CD14-positive monocyte (primary cell): ENCODE measurements at regions not wholly inside any gene's neighbourhood (a gene's known extent, or its start where the extent isn't known, plus 50 kb on each side); places are given as distances from the start of the nearest gene placed in this dataset.
"Not testable (repeated sequence)": the region's sequence is repeated elsewhere in the genome, so short reads cannot be mapped to it uniquely, and the experiment has no call there.

Source experiments
- DNase-seq, 3 donors: peaks; one replicate each; pipeline ENCODE4 v3.0.0-alpha.2; 2011 to 2022
- H2AFZ ChIP-seq: 2 replicates; pipeline ENCODE4 v1.6.0; 2012; ENCODE audit warnings: mild to moderate bottlenecking, low read depth, low read length, inconsistent platforms; ENCODE audit not compliant: insufficient read depth, poor library complexity, severe bottlenecking
- H3K27ac ChIP-seq, 2 donors: 1 replicate in 1 of 2; 2 replicates in 1 of 2; pipeline ENCODE4 v1.5.1; 2012 to 2013; ENCODE audit warnings: low read length in 2 of 2, control low read depth in 1 of 2, inconsistent platforms in 1 of 2, low read depth in 1 of 2, mild to moderate bottlenecking in 1 of 2
- H3K27me3 ChIP-seq, 2 donors: one replicate each; pipeline versions ENCODE4 v1.6.0 to v1.6.1; 2011 to 2013; ENCODE audit warnings: low read length in 2 of 2; ENCODE audit not compliant: control insufficient read depth in 2 of 2, insufficient read depth in 2 of 2
- H3K36me3 ChIP-seq, 2 donors: replicated peaks in 1 of 2; 1 replicate in 1 of 2; 2 replicates in 1 of 2; pipeline versions ENCODE4 v1.5.1 to v1.6.1; 2012 to 2013; ENCODE audit warnings: low read length in 2 of 2, control low read depth in 1 of 2, inconsistent platforms in 1 of 2, mild to moderate bottlenecking in 1 of 2; ENCODE audit not compliant: insufficient read depth in 2 of 2, control insufficient read depth in 1 of 2
- H3K4me1 ChIP-seq, 2 donors: 1 replicate in 1 of 2; 2 replicates in 1 of 2; pipeline versions ENCODE4 v1.5.1 to v1.6.1; 2012 to 2013; ENCODE audit warnings: low read length in 2 of 2, control low read depth in 1 of 2, inconsistent platforms in 1 of 2, mild to moderate bottlenecking in 1 of 2, moderate library complexity in 1 of 2; ENCODE audit not compliant: insufficient read depth in 2 of 2, control insufficient read depth in 1 of 2
- H3K4me2 ChIP-seq: replicated peaks from 2 replicates; pipeline ENCODE3; 2012; ENCODE audit warnings: low read length, moderate library complexity, mild to moderate bottlenecking; ENCODE audit not compliant: poor library complexity, severe bottlenecking; ENCODE audit errors: extremely low read depth
- H3K4me3 ChIP-seq, 3 experiments: fragments of 200-600 bp in 1 of 3; sonication (generic) in 1 of 3; replicated peaks in 1 of 3; 1 replicate in 2 of 3; 2 replicates in 1 of 3; pipeline ENCODE4 v1.5.1; 2011 to 2013; ENCODE audit warnings: low read length in 3 of 3, mild to moderate bottlenecking in 3 of 3, control low read depth in 2 of 3, low read depth in 2 of 3, inconsistent platforms in 1 of 3, moderate library complexity in 1 of 3
- H3K79me2 ChIP-seq: 2 replicates; pipeline ENCODE4 v1.6.0; 2012; ENCODE audit warnings: mild to moderate bottlenecking, control low read depth, inconsistent platforms, low read length, moderate library complexity; ENCODE audit not compliant: insufficient read depth
- H3K9ac ChIP-seq: 2 replicates; pipeline ENCODE4 v1.6.0; 2017; ENCODE audit warnings: low read length, mild to moderate bottlenecking; ENCODE audit not compliant: insufficient read depth, poor library complexity, severe bottlenecking
- H3K9me3 ChIP-seq, 2 donors: replicated peaks in 1 of 2; 1 replicate in 1 of 2; 2 replicates in 1 of 2; pipeline versions ENCODE4 v1.5.1 to v1.6.1; 2012 to 2013; ENCODE audit warnings: low read length in 2 of 2, control low read depth in 1 of 2; ENCODE audit not compliant: control insufficient read depth in 1 of 2, insufficient read depth in 1 of 2
- H4K20me1 ChIP-seq: 2 replicates; pipeline ENCODE4 v1.6.0; 2012; ENCODE audit warnings: mild to moderate bottlenecking, low read length, control low read depth, moderate library complexity; ENCODE audit not compliant: insufficient read depth
- H3K27ac Mint-ChIP-seq, 7 donors: one replicate each; pipeline ENCODE4 v1.8.0; 2020; ENCODE audit warnings: mild to moderate bottlenecking in 7 of 7, mixed read lengths in 7 of 7, moderate library complexity in 6 of 7, inconsistent platforms in 2 of 7
- H3K27me3 Mint-ChIP-seq, 3 donors: one replicate each; pipeline ENCODE4 v1.8.0; 2021 to 2022; ENCODE audit warnings: low read depth in 3 of 3, mild to moderate bottlenecking in 3 of 3, mixed read lengths in 3 of 3, moderate library complexity in 3 of 3, inconsistent platforms in 1 of 3
- H3K36me3 Mint-ChIP-seq, 2 donors: one replicate each; pipeline ENCODE4 v1.8.0; 2020; ENCODE audit warnings: mixed read lengths in 2 of 2, inconsistent platforms in 1 of 2, mild to moderate bottlenecking in 1 of 2
- H3K4me1 Mint-ChIP-seq: one replicate; pipeline ENCODE4 v1.8.0; 2020; ENCODE audit warnings: mild to moderate bottlenecking, mixed read lengths
- H3K4me3 Mint-ChIP-seq, 2 donors: one replicate each; pipeline ENCODE4 v1.8.0; 2020; ENCODE audit warnings: mild to moderate bottlenecking in 2 of 2, mixed read lengths in 2 of 2, moderate library complexity in 1 of 2
- H3K9me3 Mint-ChIP-seq, 7 donors: one replicate each; pipeline ENCODE4 v1.8.0; 2020 to 2022; ENCODE audit warnings: mixed read lengths in 7 of 7, mild to moderate bottlenecking in 6 of 7, moderate library complexity in 6 of 7, inconsistent platforms in 2 of 7
- CTCF ChIP-seq: fragments of 200-600 bp; IDR thresholded peaks from one replicate; pipeline ENCODE4 v1.8.0; 2022; ENCODE audit warnings: antibody characterized with exemption, mild to moderate bottlenecking
- WGBS: methylation state at CpG from one replicate; pipeline ENCODE4 v1.1.5; 2013; ENCODE audit warnings: missing lambda C conversion rate; ENCODE audit not compliant: insufficient coverage; 5-methylcytosine and 5-hydroxymethylcytosine counted together
- intact Hi-C, 2 donors: fragments of 100-400 bp; cut with micrococcal nuclease; formaldehyde crosslinking; loops; one replicate each; pipeline versions ENCODE4 v1.15.0 to v1.15.1; 2023

GRCh38 chr15:24224161-24224560 lies 451.4 kb upstream of the NPAP1 start:
- Histone ChIP-seq H4K20me1 (no peaks in the 10 kb centered on the region), H3K36me3 (no peaks in the 10 kb centered on the region), H3K79me2 (no peaks in the 10 kb centered on the region), H3K27ac (no peak overlapping the region), H3K4me3 (no peak overlapping the region), H3K4me2 (no peak overlapping the region), H3K9ac (no peak overlapping the region), H2AFZ (no peak overlapping the region), H3K4me1 (no peaks in the 10 kb centered on the region), H3K27me3 (no peaks in the 10 kb centered on the region), H3K9me3 (peaks cover 19 to 24% of the 10 kb centered on the region in 2 donors)
- TF ChIP-seq CTCF, result no peak
- Mint-ChIP-seq H3K36me3 (no peaks in the 10 kb centered on the region), H3K4me1 (no peaks in the 10 kb centered on the region), H3K4me3 (no peak overlapping the region), H3K9me3 (peaks cover 2 to 26% (median 8%) of the 10 kb centered on the region in 7 donors), H3K27ac (no peak overlapping the region), H3K27me3 (no peaks in the 10 kb centered on the region)
- no peak for DNase-seq
- intact Hi-C loops, result no loop called here
- 75% methylated on average over 1 of the region's 1 CpG for WGBS

GRCh38 chr15:24228922-24229321 lies 446.7 kb upstream of the NPAP1 start:
- H3K4me1 ChIP-seq, H3K9ac ChIP-seq, H3K79me2 ChIP-seq, H3K4me3 Mint-ChIP-seq, H3K36me3 Mint-ChIP-seq, H3K27me3 Mint-ChIP-seq, H3K27me3 ChIP-seq, H3K4me1 Mint-ChIP-seq, H3K4me2 ChIP-seq, H3K4me3 ChIP-seq, H4K20me1 ChIP-seq, H2AFZ ChIP-seq, intact Hi-C loops, H3K27ac Mint-ChIP-seq, H3K27ac ChIP-seq, DNase-seq, H3K36me3 ChIP-seq: not testable (repeated sequence)
- peaks cover 0 to 26% (median 11%) of the 10 kb centered on the region in 7 donors for H3K9me3 Mint-ChIP-seq
- WGBS, result 89% methylated on average over 4 of the region's 7 CpGs
- peaks cover 16 to 17% of the 10 kb centered on the region in 2 donors for H3K9me3 ChIP-seq

GRCh38 chr15:24233134-24233533 lies 442.4 kb upstream of the NPAP1 start:
- H3K27ac ChIP-seq, H3K4me2 ChIP-seq, H2AFZ ChIP-seq, H4K20me1 ChIP-seq, H3K4me1 Mint-ChIP-seq, DNase-seq, H3K27me3 Mint-ChIP-seq, intact Hi-C loops, H3K9ac ChIP-seq, H3K27ac Mint-ChIP-seq, H3K79me2 ChIP-seq, H3K36me3 Mint-ChIP-seq, H3K4me3 ChIP-seq, H3K36me3 ChIP-seq, H3K27me3 ChIP-seq, H3K4me1 ChIP-seq, H3K4me3 Mint-ChIP-seq: not testable (repeated sequence)
- no CpG with 5 or more reads among the region's 3 CpGs for WGBS
- H3K9me3 ChIP-seq, result peaks cover 10% of the 10 kb centered on the region in 2 donors
- peaks cover 2 to 20% (median 11%) of the 10 kb centered on the region in 7 donors for H3K9me3 Mint-ChIP-seq

GRCh38 chr15:24240580-24240979 lies 435.0 kb upstream of the NPAP1 start:
- H3K27ac ChIP-seq, H3K4me1 ChIP-seq, H3K4me1 Mint-ChIP-seq, H4K20me1 ChIP-seq, DNase-seq, H2AFZ ChIP-seq, H3K9ac ChIP-seq, H3K27me3 Mint-ChIP-seq, H3K36me3 ChIP-seq, H3K27ac Mint-ChIP-seq, intact Hi-C loops, H3K4me3 Mint-ChIP-seq, H3K79me2 ChIP-seq, H3K27me3 ChIP-seq, H3K4me3 ChIP-seq, H3K4me2 ChIP-seq, H3K36me3 Mint-ChIP-seq: not testable (repeated sequence)
- H3K9me3 Mint-ChIP-seq, result peaks cover 1 to 25% (median 7%) of the 10 kb centered on the region in 7 donors
- no CpG with 5 or more reads among the region's 5 CpGs for WGBS
- H3K9me3 ChIP-seq, result peaks cover 2 to 13% of the 10 kb centered on the region in 2 donors
